ENCODE measurements at regions not wholly inside any gene's neighbourhood (a gene's known extent, or its start where the extent isn't known, plus 50 kb on each side); places are given as distances from the start of the nearest gene placed in this dataset.

DNA sequence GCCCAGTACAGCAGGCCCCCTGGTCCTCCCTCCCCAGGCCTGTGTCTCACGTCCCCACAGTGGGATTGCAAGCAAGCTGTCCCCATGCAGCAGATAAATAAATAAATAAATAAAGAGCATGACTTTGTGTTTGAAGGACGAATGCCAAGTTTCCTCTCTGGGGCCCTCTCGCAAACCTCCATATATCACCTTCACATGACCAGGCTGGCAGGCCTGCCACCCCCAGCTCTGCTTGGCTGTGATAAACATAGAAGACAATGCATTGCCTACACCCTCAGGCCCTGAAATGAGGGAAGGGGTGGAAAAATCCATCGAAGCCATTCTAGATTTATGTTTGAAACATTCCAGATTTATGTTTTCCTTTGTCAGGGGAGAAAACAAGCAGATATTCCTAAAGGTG, 107.3 kb downstream of the CCT6B start:
- TF ChIP-seq GATA2 (IDR thresholded peaks at IDR 0.05; ENCODE audit: low read depth, low read length) (no peak), GATA3 (IDR thresholded peaks at IDR 0.05; ENCODE audit: low read depth, low read length) (no peak)

Data from SH-SY5Y (cell line).